Transverse colon (tissue), 4 donors: ENCODE measurements at regions not wholly inside any gene's neighbourhood (a gene's known extent, or its start where the extent isn't known, plus 50 kb on each side); places are given as distances from the start of the nearest gene placed in this dataset.

Experiments used
- EP300 ChIP-seq: sonication (generic); formaldehyde crosslinking; IDR thresholded peaks from one replicate; pipeline ENCODE4 v1.6.1; 2017; ENCODE audit warnings: antibody characterized with exemption, low read depth
- POLR2A ChIP-seq: fragments of 450-650 bp; IDR thresholded peaks from one replicate; pipeline ENCODE4 v1.6.1; 2016; ENCODE audit warnings: antibody characterized with exemption, mild to moderate bottlenecking, moderate library complexity
- POLR2AphosphoS5 ChIP-seq, 3 donors: sonication (generic); formaldehyde crosslinking; IDR thresholded peaks; one replicate each; pipeline ENCODE4 v1.6.1; 2016; ENCODE audit warnings: antibody characterized with exemption in 3 of 3
- TF ChIP-seq, protein P1 (sequence below), 5 experiments: fragments of 200-600 bp in 3 of 5; fragments of 450-650 bp in 2 of 5; sonication (generic) in 3 of 5; IDR thresholded peaks; 1 replicate in 2 of 5; 2 replicates in 3 of 5; pipeline ENCODE4 v1.5.1; 2016 to 2017; ENCODE audit warnings: antibody characterized with exemption in 5 of 5, inconsistent platforms in 3 of 5, mild to moderate bottlenecking in 2 of 5, moderate library complexity in 1 of 5

DNA sequence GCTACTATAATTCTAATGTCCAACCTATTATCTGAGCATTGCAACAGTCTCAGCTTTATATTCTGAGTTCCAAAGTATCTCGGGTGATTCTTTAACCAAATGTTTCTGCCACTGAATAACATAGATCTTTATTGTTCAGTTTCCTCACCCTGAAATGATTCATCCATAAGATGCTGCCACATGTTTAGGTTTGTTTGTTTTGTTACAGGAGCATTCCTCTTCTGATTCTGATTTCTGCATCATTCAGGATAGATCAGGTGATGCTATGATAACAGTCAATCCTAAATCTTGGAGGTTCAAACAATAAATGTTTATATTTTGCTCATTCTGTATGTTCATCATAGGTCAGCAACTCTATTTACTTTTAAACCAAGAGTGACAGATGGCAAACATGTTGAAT is 927.6 kb downstream of the PCDH7 start:
- TF ChIP-seq, protein P1, sequence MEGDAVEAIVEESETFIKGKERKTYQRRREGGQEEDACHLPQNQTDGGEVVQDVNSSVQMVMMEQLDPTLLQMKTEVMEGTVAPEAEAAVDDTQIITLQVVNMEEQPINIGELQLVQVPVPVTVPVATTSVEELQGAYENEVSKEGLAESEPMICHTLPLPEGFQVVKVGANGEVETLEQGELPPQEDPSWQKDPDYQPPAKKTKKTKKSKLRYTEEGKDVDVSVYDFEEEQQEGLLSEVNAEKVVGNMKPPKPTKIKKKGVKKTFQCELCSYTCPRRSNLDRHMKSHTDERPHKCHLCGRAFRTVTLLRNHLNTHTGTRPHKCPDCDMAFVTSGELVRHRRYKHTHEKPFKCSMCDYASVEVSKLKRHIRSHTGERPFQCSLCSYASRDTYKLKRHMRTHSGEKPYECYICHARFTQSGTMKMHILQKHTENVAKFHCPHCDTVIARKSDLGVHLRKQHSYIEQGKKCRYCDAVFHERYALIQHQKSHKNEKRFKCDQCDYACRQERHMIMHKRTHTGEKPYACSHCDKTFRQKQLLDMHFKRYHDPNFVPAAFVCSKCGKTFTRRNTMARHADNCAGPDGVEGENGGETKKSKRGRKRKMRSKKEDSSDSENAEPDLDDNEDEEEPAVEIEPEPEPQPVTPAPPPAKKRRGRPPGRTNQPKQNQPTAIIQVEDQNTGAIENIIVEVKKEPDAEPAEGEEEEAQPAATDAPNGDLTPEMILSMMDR (IDR thresholded peaks at IDR 0.05) = no peak
- no peak for TF ChIP-seq EP300
- TF ChIP-seq POLR2A = no peak
- no peak for TF ChIP-seq POLR2AphosphoS5 (IDR thresholded peaks at IDR 0.05)
